Kidney epithelial cell (primary cell): ENCODE measurements at regions not wholly inside any gene's neighbourhood (a gene's known extent, or its start where the extent isn't known, plus 50 kb on each side); places are given as distances from the start of the nearest gene placed in this dataset.

Experiments used
- DNase-seq: peaks from one replicate; pipeline ENCODE4 v3.0.0-alpha.2; 2010; ENCODE audit warnings: low read depth
- H3K27me3 ChIP-seq: 2 replicates; pipeline ENCODE4 v1.6.0; 2011; ENCODE audit warnings: low read length; ENCODE audit not compliant: control insufficient read depth, insufficient read depth
- H3K36me3 ChIP-seq: 2 replicates; pipeline ENCODE4 v1.5.1; 2011; ENCODE audit warnings: low read length; ENCODE audit not compliant: control insufficient read depth, insufficient read depth
- H3K4me3 ChIP-seq: 2 replicates; pipeline ENCODE4 v1.5.1; 2011; ENCODE audit warnings: low read depth, mild to moderate bottlenecking, control low read depth, low read length
- TF ChIP-seq, protein P1 (sequence below): IDR thresholded peaks from 2 replicates; pipeline ENCODE4 v1.5.1; 2011; ENCODE audit warnings: mild to moderate bottlenecking, moderate library complexity, low read length, control low read depth, inconsistent platforms; ENCODE audit not compliant: insufficient read depth, poor library complexity, severe bottlenecking

DNA sequence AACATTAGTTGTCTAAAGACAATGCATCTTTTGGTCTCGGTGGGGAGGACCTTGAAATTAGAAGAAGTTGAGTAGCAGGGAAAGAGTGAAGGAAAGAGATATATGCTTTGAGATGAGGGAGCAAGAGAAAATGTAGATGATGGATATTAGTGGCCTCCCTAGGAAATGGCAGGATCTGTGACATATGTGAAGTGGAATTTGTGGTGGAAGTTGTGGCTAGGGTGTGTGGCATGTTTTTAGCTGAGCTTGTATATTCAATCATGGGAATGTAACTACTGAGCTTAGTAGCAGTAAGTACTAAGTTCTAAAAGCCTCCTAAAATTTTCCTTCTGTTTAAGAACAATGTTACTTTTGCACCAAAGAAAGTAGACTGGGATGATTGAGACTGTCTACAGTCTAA lies 382.8 kb upstream of the CTSO start:
- DNase-seq = no peak
- no peak overlapping the region for H3K4me3 ChIP-seq
- no peaks in the 10 kb centered on the region for H3K36me3 ChIP-seq
- H3K27me3 ChIP-seq = no peaks in the 10 kb centered on the region
- TF ChIP-seq, protein P1, sequence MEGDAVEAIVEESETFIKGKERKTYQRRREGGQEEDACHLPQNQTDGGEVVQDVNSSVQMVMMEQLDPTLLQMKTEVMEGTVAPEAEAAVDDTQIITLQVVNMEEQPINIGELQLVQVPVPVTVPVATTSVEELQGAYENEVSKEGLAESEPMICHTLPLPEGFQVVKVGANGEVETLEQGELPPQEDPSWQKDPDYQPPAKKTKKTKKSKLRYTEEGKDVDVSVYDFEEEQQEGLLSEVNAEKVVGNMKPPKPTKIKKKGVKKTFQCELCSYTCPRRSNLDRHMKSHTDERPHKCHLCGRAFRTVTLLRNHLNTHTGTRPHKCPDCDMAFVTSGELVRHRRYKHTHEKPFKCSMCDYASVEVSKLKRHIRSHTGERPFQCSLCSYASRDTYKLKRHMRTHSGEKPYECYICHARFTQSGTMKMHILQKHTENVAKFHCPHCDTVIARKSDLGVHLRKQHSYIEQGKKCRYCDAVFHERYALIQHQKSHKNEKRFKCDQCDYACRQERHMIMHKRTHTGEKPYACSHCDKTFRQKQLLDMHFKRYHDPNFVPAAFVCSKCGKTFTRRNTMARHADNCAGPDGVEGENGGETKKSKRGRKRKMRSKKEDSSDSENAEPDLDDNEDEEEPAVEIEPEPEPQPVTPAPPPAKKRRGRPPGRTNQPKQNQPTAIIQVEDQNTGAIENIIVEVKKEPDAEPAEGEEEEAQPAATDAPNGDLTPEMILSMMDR = no peak

DNA sequence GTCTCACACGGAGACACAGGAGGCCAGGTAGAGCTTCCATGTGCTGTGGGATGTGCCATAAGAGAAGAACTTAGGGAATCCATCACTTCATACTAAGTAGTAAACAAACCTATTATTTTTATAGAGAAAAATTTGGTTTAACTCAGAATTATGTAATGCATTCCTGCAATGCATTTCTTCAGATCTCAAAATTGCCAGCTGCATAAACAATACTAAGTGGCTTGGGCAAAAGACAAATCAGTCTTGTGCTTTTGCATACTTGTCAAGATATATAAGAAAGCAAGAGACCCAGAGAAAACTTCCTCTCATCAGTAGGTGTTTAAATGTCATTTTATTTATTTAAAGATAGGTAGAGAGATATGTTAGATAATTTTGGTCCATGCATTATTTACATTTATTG lies 382.1 kb upstream of the CTSO start:
- no peak for DNase-seq
- Histone ChIP-seq H3K36me3 (no peaks in the 10 kb centered on the region), H3K4me3 (no peak overlapping the region), H3K27me3 (no peaks in the 10 kb centered on the region)
- TF ChIP-seq, protein P1 = no peak

DNA sequence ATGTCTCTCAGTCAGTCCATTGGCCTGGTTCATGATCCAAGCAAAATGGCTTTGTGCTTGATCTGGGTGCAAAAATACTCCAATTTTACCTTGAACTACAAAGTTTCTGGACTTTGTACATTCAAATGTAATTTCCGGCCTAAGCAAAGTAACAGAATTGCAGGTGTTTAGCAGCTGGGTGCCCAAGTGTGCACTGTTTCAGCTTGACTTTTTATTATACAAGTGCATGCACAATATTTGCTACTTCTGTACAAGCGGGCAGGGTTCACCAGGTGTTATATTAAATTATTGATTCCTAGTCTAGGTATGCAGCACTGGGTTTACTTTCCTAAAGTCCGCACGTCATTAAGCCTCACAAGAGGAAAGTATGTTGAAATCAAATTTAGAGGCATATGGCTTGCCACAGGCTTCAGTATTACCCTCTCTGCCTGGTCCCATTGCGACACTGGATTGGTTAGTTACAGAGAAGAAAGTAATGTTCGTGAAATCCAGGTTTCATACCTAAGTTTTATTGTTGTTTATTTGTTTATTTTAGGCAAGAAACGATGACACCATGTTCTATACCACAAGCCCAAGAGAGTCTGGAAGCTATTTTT lies 376.9 kb upstream of the CTSO start:
- Histone ChIP-seq H3K36me3 (no peaks in the 10 kb centered on the region), H3K27me3 (no peaks in the 10 kb centered on the region), H3K4me3 (no peak overlapping the region)
- no peak for DNase-seq
- TF ChIP-seq, protein P1 = no peak

DNA sequence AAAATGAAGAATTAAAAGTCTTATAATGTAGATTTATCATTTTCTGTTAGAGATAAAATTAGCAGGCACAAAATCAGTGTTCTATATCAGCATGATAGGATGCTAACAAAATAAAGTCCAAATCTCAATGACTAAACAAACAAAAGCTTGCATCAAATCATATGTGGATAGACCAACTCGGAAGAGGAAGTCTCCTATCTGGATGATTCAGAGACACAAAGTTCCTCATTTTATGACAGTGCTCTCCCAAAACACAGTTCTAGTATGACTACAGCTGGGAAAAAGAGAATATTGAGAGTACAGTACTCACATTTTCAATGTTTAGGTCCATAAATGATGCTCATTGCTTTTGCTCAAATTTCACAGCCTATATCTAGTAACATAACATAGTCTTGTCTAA lies 376.1 kb upstream of the CTSO start:
- no peak for DNase-seq
- no peak overlapping the region for H3K4me3 ChIP-seq
- TF ChIP-seq, protein P1 = no peak
- H3K27me3 ChIP-seq = no peaks in the 10 kb centered on the region
- no peaks in the 10 kb centered on the region for H3K36me3 ChIP-seq

DNA sequence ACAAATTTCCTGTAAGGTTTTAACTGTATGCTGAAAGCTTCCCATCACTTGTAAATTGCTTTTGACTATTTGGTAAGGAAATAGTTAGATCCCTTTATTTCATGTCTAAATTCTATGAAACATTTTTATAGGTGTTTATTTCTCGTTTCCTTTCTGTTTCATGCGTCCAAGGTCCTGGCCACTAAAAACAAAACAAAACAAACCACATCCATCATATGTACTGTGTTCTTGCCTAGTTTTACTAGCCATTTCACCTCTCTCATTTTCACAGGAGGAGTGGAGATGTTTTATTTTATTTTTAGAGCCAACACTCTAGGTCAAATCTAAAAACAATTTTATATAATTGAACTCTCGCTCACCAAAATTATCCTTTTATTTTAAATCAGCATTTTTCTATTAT lies 375.2 kb upstream of the CTSO start:
- TF ChIP-seq, protein P1 = no peak
- no peak overlapping the region for H3K4me3 ChIP-seq
- H3K27me3 ChIP-seq = no peaks in the 10 kb centered on the region
- H3K36me3 ChIP-seq = no peaks in the 10 kb centered on the region
- no peak for DNase-seq

DNA sequence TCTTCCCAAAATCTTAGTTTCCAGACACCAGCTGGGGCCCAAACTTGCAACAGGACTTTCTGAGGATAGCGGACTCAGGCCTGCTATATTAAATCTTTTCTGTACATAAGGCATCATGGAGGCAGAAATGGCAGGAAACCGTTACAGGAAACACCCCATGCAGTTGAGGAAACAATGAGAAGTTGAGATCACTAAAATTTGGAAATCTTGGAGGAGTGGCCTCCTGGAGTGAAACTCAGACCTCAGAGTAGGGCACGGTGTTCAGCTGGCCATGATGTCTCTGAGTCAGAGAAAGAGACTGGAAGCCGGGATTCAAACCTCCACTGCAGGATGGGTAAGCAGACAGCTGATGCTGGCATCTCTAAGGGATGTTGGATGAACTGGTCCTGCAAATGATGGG lies 372.6 kb upstream of the CTSO start:
- Histone ChIP-seq H3K4me3 (no peak overlapping the region), H3K27me3 (no peaks in the 10 kb centered on the region), H3K36me3 (no peaks in the 10 kb centered on the region)
- DNase-seq = no peak
- TF ChIP-seq, protein P1 = no peak
